B cell (primary cell): ENCODE measurements at regions not wholly inside any gene's neighbourhood (a gene's known extent, or its start where the extent isn't known, plus 50 kb on each side); places are given as distances from the start of the nearest gene placed in this dataset.

Source experiments
- ATAC-seq: fragments of 200-7000 bp; cut with Tn5 transposase; one replicate; pipeline ENCODE4 v1.10.0; 2021; ENCODE audit warnings: low read depth, mild to moderate bottlenecking, moderate number of reproducible peaks, moderate library complexity
- CTCF ChIA-PET: fragments of 350-600 bp; sonication (Branson Sonifier 250); formaldehyde crosslinking; loops from one replicate; lab custom pipeline; 2021; ENCODE audit warnings: antibody characterized with exemption, inconsistent platforms; lab: Charles Lee
- POLR2A ChIA-PET: fragments of 350-600 bp; sonication (Branson Sonifier 250); formaldehyde crosslinking; loops from one replicate; lab custom pipeline; 2021; ENCODE audit warnings: antibody characterized with exemption; lab: Charles Lee
- DNase-seq: peaks from one replicate; pipeline ENCODE4 v3.0.0; 2013
- H2AFZ ChIP-seq: 2 replicates; pipeline ENCODE4 v1.6.1; 2012; ENCODE audit warnings: mild to moderate bottlenecking, low read depth, low read length; ENCODE audit not compliant: insufficient read depth, poor library complexity, severe bottlenecking
- H3K27ac ChIP-seq, 2 donors: 1 replicate in 1 of 2; 2 replicates in 1 of 2; pipeline ENCODE4 v1.5.1; 2012 to 2013; ENCODE audit warnings: low read length in 2 of 2, mild to moderate bottlenecking in 2 of 2, moderate library complexity in 1 of 2
- H3K27me3 ChIP-seq, 4 experiments: fragments of 200-600 bp in 1 of 4; sonication (generic) in 1 of 4; replicated peaks in 1 of 4; 1 replicate in 2 of 4; 2 replicates in 2 of 4; pipeline versions ENCODE4 v1.6.1 to v1.7.0; 2013 to 2016; ENCODE audit warnings: low read length in 3 of 4, mild to moderate bottlenecking in 2 of 4, mixed read lengths in 1 of 4, moderate library complexity in 1 of 4; ENCODE audit not compliant: insufficient read depth in 4 of 4, control insufficient read depth in 3 of 4; ENCODE audit errors: control extremely low read depth in 1 of 4
- H3K36me3 ChIP-seq, 2 experiments: replicated peaks in 1 of 2; 1 replicate in 1 of 2; 2 replicates in 1 of 2; pipeline versions ENCODE4 v1.6.1 to v1.7.1; 2013; ENCODE audit warnings: low read length in 1 of 2; ENCODE audit not compliant: insufficient read depth in 2 of 2, control insufficient read depth in 1 of 2; ENCODE audit errors: control extremely low read depth in 1 of 2, extremely low read depth in 1 of 2
- H3K4me1 ChIP-seq, 2 donors: fragments of 200-600 bp in 1 of 2; sonication (generic) in 1 of 2; 1 replicate in 1 of 2; 2 replicates in 1 of 2; pipeline versions ENCODE4 v1.5.1 to v1.6.1; 2013 to 2017; ENCODE audit warnings: low read length in 2 of 2; ENCODE audit not compliant: control insufficient read depth in 2 of 2, insufficient read depth in 2 of 2
- H3K4me2 ChIP-seq: replicated peaks from 2 replicates; pipeline ENCODE3; 2012; ENCODE audit warnings: mild to moderate bottlenecking, low read depth, low read length; ENCODE audit not compliant: poor library complexity, severe bottlenecking
- H3K4me3 ChIP-seq, 5 experiments: fragments of 200-600 bp in 1 of 5; sonication (generic) in 1 of 5; 1 replicate in 3 of 5; 2 replicates in 2 of 5; pipeline versions ENCODE4 v1.5.1 to v1.7.0; 2011 to 2016; ENCODE audit warnings: low read length in 4 of 5, mild to moderate bottlenecking in 4 of 5, low read depth in 2 of 5, control low read depth in 1 of 5, moderate library complexity in 1 of 5; ENCODE audit not compliant: insufficient read depth in 1 of 5; ENCODE audit errors: control extremely low read depth in 1 of 5, extremely low read depth in 1 of 5
- H3K79me2 ChIP-seq: fragments of 200-600 bp; sonication (generic); one replicate; pipeline ENCODE4 v1.6.0; 2016; ENCODE audit warnings: low read length; ENCODE audit not compliant: control insufficient read depth, insufficient read depth
- H3K9ac ChIP-seq: fragments of 200-600 bp; sonication (generic); 2 replicates; pipeline ENCODE4 v1.6.1; 2017; ENCODE audit warnings: mild to moderate bottlenecking, low read length, moderate library complexity
- H3K9me3 ChIP-seq, 3 donors: one replicate each; pipeline versions ENCODE4 v1.6.1 to v1.7.1; 2013; ENCODE audit warnings: low read length in 2 of 3; ENCODE audit not compliant: control insufficient read depth in 2 of 3, insufficient read depth in 1 of 3; ENCODE audit errors: control extremely low read depth in 1 of 3
- H4K20me1 ChIP-seq: 2 replicates; pipeline ENCODE4 v1.6.0; 2012; ENCODE audit warnings: mild to moderate bottlenecking, low read length; ENCODE audit not compliant: insufficient read depth, control insufficient read depth, poor library complexity, severe bottlenecking
- H3K27ac Mint-ChIP-seq: one replicate; pipeline ENCODE4 v1.8.0; 2021; ENCODE audit warnings: mixed read lengths
- H3K27me3 Mint-ChIP-seq: one replicate; pipeline ENCODE4 v1.8.0; 2021; ENCODE audit warnings: mixed read lengths
- H3K4me1 Mint-ChIP-seq: one replicate; pipeline ENCODE4 v1.8.0; 2021; ENCODE audit warnings: mixed read lengths
- H3K4me3 Mint-ChIP-seq: one replicate; pipeline ENCODE4 v1.8.0; 2021; ENCODE audit warnings: mixed read lengths
- H3K9me3 Mint-ChIP-seq: one replicate; pipeline ENCODE4 v1.8.0; 2022; ENCODE audit warnings: mixed read lengths; ENCODE audit not compliant: insufficient read depth
- CTCF ChIP-seq: fragments of 200-600 bp; IDR thresholded peaks from one replicate; pipeline ENCODE4 v1.8.0; 2022; ENCODE audit warnings: antibody characterized with exemption, mild to moderate bottlenecking
- EZH2 ChIP-seq: IDR thresholded peaks from 2 replicates; pipeline ENCODE4 v1.6.1; 2012; ENCODE audit warnings: borderline replicate concordance, low read depth, mild to moderate bottlenecking, moderate library complexity, low read length; ENCODE audit not compliant: insufficient read depth, poor library complexity, severe bottlenecking
- WGBS: methylation state at CpG from one replicate; pipeline ENCODE4 v1.1.5; 2013; ENCODE audit warnings: missing lambda C conversion rate; ENCODE audit not compliant: insufficient coverage; 5-methylcytosine and 5-hydroxymethylcytosine counted together
- intact Hi-C: fragments of 100-400 bp; cut with micrococcal nuclease; formaldehyde crosslinking; loops from one replicate; pipeline ENCODE4 v1.10.0; 2022

- DNase-seq (no peak), ATAC-seq (no peak)
- Histone ChIP-seq H3K36me3 (peaks cover 0 to 49% of the 10 kb centered on the region in 2 experiments), H3K4me2 (no peak overlapping the region), H3K9me3 (peaks cover 0 to 10% (median 2%) of the 10 kb centered on the region in 3 donors), H2AFZ (no peak overlapping the region), H3K79me2 (no peaks in the 10 kb centered on the region), H4K20me1 (no peaks in the 10 kb centered on the region), H3K4me1 (no peaks in the 10 kb centered on the region), H3K9ac (no peak overlapping the region), H3K27ac (no peak overlapping the region), H3K27me3 (no peaks in the 10 kb centered on the region), H3K4me3 (no peak overlapping the region)
- Mint-ChIP-seq H3K9me3 (peaks cover 12% of the 10 kb centered on the region), H3K27me3 (no peaks in the 10 kb centered on the region), H3K4me3 (no peak overlapping the region), H3K27ac (no peak overlapping the region), H3K4me1 (no peaks in the 10 kb centered on the region)
- CTCF ChIA-PET, result no interaction called here
- TF ChIP-seq EZH2, result no peak
- no peak for TF ChIP-seq CTCF
- no CpG with 5 or more reads among the region's 1 CpG for WGBS
- POLR2A ChIA-PET, result no interaction called here
- intact Hi-C loops, result no loop called here
Measured at GRCh38 chr14:71651228-71651627, 281.0 kb upstream of the RGS6 start.

GRCh38 chr14:71652368-71652767 lies 279.9 kb upstream of the RGS6 start:
- Mint-ChIP-seq H3K4me3 (no peak overlapping the region), H3K27me3 (no peaks in the 10 kb centered on the region), H3K27ac (no peak overlapping the region), H3K4me1 (no peaks in the 10 kb centered on the region), H3K9me3 (peaks cover 12% of the 10 kb centered on the region)
- ChIA-PET CTCF (no interaction called here), POLR2A (interaction anchor here (0.8 kb wide), 1 partner anchor 13 kb away, joined by 3 read pairs; no protein-coding TSS in a partner anchor)
- H3K4me2 ChIP-seq, result no peak overlapping the region
- intact Hi-C loops, result no loop called here
- no peaks in the 10 kb centered on the region for H3K4me1 ChIP-seq
- no peaks in the 10 kb centered on the region for H4K20me1 ChIP-seq
- H3K9me3 ChIP-seq, result peaks cover 0 to 10% (median 2%) of the 10 kb centered on the region in 3 donors
- no peak for ATAC-seq
- TF ChIP-seq CTCF (no peak), EZH2 (no peak)
- no peak for DNase-seq
- no peak overlapping the region for H3K9ac ChIP-seq
- H3K27ac ChIP-seq, result no peak overlapping the region
- no peak overlapping the region for H2AFZ ChIP-seq
- no peaks in the 10 kb centered on the region for H3K27me3 ChIP-seq
- peaks cover 0 to 49% of the 10 kb centered on the region in 2 experiments for H3K36me3 ChIP-seq
- no peak overlapping the region for H3K4me3 ChIP-seq
- WGBS, result no CpG with 5 or more reads among the region's 1 CpG
- H3K79me2 ChIP-seq, result no peaks in the 10 kb centered on the region
